ENCODE measurements at regions not wholly inside any gene's neighbourhood (a gene's known extent, or its start where the extent isn't known, plus 50 kb on each side); places are given as distances from the start of the nearest gene placed in this dataset.

- WGBS (ENCODE audit: extremely low coverage, insufficient coverage, insufficient read length), result no CpG with 5 or more reads among the region's 3 CpGs
These were observed 152.7 kb downstream of the ADCYAP1 start for GRCh38 chr18:1057367-1057766.

DNA sequence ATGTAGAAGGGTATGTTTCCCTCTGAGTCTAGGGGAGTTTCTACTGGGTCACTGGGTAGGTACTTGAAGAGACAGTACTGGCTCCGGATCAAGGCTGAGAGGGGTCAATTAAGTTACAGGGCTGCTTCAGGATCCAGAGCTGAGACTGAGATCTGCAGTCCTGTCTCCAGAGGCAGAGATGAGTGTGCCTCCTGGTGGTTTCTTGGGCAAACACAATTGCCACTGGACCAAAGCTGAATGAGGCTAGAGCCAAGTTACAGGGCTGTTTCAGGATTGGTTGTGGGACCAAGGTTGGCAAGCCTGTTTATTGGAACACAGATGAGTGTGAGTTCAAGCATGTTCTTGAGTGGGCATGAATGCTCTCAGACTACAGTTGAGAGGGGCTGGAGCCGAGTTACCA, 157.9 kb downstream of the ADCYAP1 start:
- Histone ChIP-seq H3K14ac (ENCODE audit: low read length) (no peak overlapping the region), H3K4me2 (ENCODE audit: low read length) (no peak overlapping the region), H2BK5ac (ENCODE audit: low read depth, low read length, poor library complexity) (no peak overlapping the region), H3K23ac (ENCODE audit: low read length) (no peak overlapping the region), H3K4me1 (ENCODE audit: control insufficient read depth in 1 of 2, insufficient read depth in 2 of 2, low read length in 2 of 2) (no peaks in the 10 kb centered on the region), H4K91ac (ENCODE audit: low read depth, low read length) (no peak overlapping the region), H4K8ac (ENCODE audit: low read depth, low read length) (no peak overlapping the region), H2AFZ (ENCODE audit: insufficient read depth, low read length, poor library complexity) (no peak overlapping the region), H3K27ac (ENCODE audit: low read depth, low read length) (no peak overlapping the region), H2AK5ac (ENCODE audit: low read length) (no peak overlapping the region), H3K4ac (ENCODE audit: low read depth, low read length) (no peak overlapping the region), H3K36me3 (ENCODE audit: control insufficient read depth in 1 of 2, insufficient read depth in 2 of 2, low read length in 2 of 2) (no peaks in the 10 kb centered on the region), H3K27me3 (ENCODE audit: insufficient read depth, low read length) (no peaks in the 10 kb centered on the region), H3K79me1 (ENCODE audit: low read length) (no peaks in the 10 kb centered on the region), H3K4me3 (ENCODE audit: low read depth, low read length) (no peak overlapping the region), H2BK12ac (ENCODE audit: low read length) (no peak overlapping the region), H3K9me3 (ENCODE audit: insufficient read depth, low read depth, low read length) (no peaks in the 10 kb centered on the region), H4K12ac (ENCODE audit: low read depth, low read length) (no peak overlapping the region), H2BK120ac (ENCODE audit: insufficient read depth, low read length, poor library complexity) (no peak overlapping the region), H3K9ac (ENCODE audit: low read length) (no peak overlapping the region), H3K79me2 (ENCODE audit: control insufficient read depth, insufficient read depth, low read length, poor library complexity) (no peaks in the 10 kb centered on the region), H3K18ac (ENCODE audit: low read length) (no peak overlapping the region)
- DNase-seq, result no peak
- WGBS (ENCODE audit: extremely low coverage, insufficient coverage, insufficient read length), result no CpG with 5 or more reads among the region's 2 CpGs

More at GRCh38 chr18:1057367-1057766, 152.7 kb downstream of the ADCYAP1 start:
- Histone ChIP-seq H4K8ac (ENCODE audit: low read depth, low read length) (no peak overlapping the region), H2AFZ (ENCODE audit: insufficient read depth, low read length, poor library complexity) (no peak overlapping the region), H3K36me3 (ENCODE audit: control insufficient read depth in 1 of 2, insufficient read depth in 2 of 2, low read length in 2 of 2) (no peaks in the 10 kb centered on the region), H4K91ac (ENCODE audit: low read depth, low read length) (no peak overlapping the region), H2AK5ac (ENCODE audit: low read length) (no peak overlapping the region), H3K14ac (ENCODE audit: low read length) (no peak overlapping the region), H3K18ac (ENCODE audit: low read length) (no peak overlapping the region), H3K27ac (ENCODE audit: low read depth, low read length) (no peak overlapping the region), H3K79me1 (ENCODE audit: low read length) (no peaks in the 10 kb centered on the region), H3K27me3 (ENCODE audit: insufficient read depth, low read length) (no peaks in the 10 kb centered on the region), H2BK12ac (ENCODE audit: low read length) (no peak overlapping the region), H3K9ac (ENCODE audit: low read length) (no peak overlapping the region), H3K9me3 (ENCODE audit: insufficient read depth, low read depth, low read length) (no peaks in the 10 kb centered on the region), H2BK120ac (ENCODE audit: insufficient read depth, low read length, poor library complexity) (no peak overlapping the region), H3K4ac (ENCODE audit: low read depth, low read length) (no peak overlapping the region), H3K4me2 (ENCODE audit: low read length) (no peak overlapping the region), H3K79me2 (ENCODE audit: control insufficient read depth, insufficient read depth, low read length, poor library complexity) (no peaks in the 10 kb centered on the region), H3K23ac (ENCODE audit: low read length) (no peak overlapping the region), H2BK5ac (ENCODE audit: low read depth, low read length, poor library complexity) (no peak overlapping the region), H3K4me1 (ENCODE audit: control insufficient read depth in 1 of 2, insufficient read depth in 2 of 2, low read length in 2 of 2) (no peaks in the 10 kb centered on the region), H3K4me3 (ENCODE audit: low read depth, low read length) (no peak overlapping the region), H4K12ac (ENCODE audit: low read depth, low read length) (no peak overlapping the region)
- DNase-seq, result no peak

DNA sequence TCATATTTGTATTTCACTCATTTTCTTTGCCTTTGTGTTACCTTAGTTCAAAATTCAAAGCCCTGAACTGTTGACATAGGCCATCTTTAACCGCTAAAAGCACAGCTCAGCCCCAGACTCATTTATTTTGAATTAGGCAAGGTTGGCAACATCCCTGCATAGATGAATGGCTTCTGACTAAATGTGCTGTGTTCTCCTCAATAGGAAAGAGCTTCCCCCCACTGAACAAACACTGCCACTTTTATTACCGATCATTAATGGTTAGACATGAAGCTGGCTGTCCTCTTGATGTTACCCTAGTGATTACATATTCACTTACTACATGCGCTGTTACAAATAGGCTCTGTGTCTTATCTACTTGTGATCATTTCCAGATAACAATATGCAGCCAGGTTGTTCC, 170.7 kb downstream of the ADCYAP1 start:
- H3K79me1 ChIP-seq (ENCODE audit: low read length), result no peaks in the 10 kb centered on the region
- no peak overlapping the region for H4K12ac ChIP-seq (ENCODE audit: low read depth, low read length)
- no peak overlapping the region for H2BK120ac ChIP-seq (ENCODE audit: insufficient read depth, low read length, poor library complexity)
- no CpG with 5 or more reads among the region's 3 CpGs for WGBS (ENCODE audit: extremely low coverage, insufficient coverage, insufficient read length)
- H3K18ac ChIP-seq (ENCODE audit: low read length), result no peak overlapping the region
- no peaks in the 10 kb centered on the region for H3K27me3 ChIP-seq (ENCODE audit: insufficient read depth, low read length)
- no peaks in the 10 kb centered on the region for H3K9me3 ChIP-seq (ENCODE audit: insufficient read depth, low read depth, low read length)
- H4K91ac ChIP-seq (ENCODE audit: low read depth, low read length), result no peak overlapping the region
- H3K23ac ChIP-seq (ENCODE audit: low read length), result no peak overlapping the region
- H3K4ac ChIP-seq (ENCODE audit: low read depth, low read length), result no peak overlapping the region
- H3K36me3 ChIP-seq (ENCODE audit: control insufficient read depth in 1 of 2, insufficient read depth in 2 of 2, low read length in 2 of 2), result no peaks in the 10 kb centered on the region
- no peak overlapping the region for H4K8ac ChIP-seq (ENCODE audit: low read depth, low read length)
- no peak for DNase-seq
- no peak overlapping the region for H2BK12ac ChIP-seq (ENCODE audit: low read length)
- H3K4me2 ChIP-seq (ENCODE audit: low read length), result no peak overlapping the region
- no peak overlapping the region for H2AK5ac ChIP-seq (ENCODE audit: low read length)
- no peaks in the 10 kb centered on the region for H3K4me1 ChIP-seq (ENCODE audit: control insufficient read depth in 1 of 2, insufficient read depth in 2 of 2, low read length in 2 of 2)
- H2BK5ac ChIP-seq (ENCODE audit: low read depth, low read length, poor library complexity), result no peak overlapping the region
- no peaks in the 10 kb centered on the region for H3K79me2 ChIP-seq (ENCODE audit: control insufficient read depth, insufficient read depth, low read length, poor library complexity)
- H2AFZ ChIP-seq (ENCODE audit: insufficient read depth, low read length, poor library complexity), result no peak overlapping the region
- H3K9ac ChIP-seq (ENCODE audit: low read length), result no peak overlapping the region
- H3K27ac ChIP-seq (ENCODE audit: low read depth, low read length), result no peak overlapping the region
- H3K14ac ChIP-seq (ENCODE audit: low read length), result no peak overlapping the region
- H3K4me3 ChIP-seq (ENCODE audit: low read depth, low read length), result no peak overlapping the region

DNA sequence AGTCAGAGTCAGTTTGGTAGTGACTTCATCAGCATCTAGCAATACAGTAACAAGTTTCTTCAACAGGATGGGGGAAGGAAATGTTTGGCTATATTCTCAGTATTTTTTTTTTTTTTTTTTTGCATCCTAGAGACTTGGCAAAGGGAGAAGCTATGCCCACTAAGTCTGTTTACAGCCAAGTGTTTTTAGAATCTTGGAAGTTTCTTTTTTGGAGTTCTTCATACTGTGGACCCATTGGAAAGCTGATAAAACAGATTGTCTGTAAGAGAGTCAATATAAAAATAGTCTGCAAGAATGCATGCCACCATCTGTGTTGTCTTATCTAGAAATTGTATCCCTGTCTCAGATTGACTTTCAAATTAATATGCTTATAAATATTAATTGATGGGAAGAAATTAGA, 171.2 kb downstream of the ADCYAP1 start:
- Histone ChIP-seq H3K36me3 (ENCODE audit: control insufficient read depth in 1 of 2, insufficient read depth in 2 of 2, low read length in 2 of 2) (no peaks in the 10 kb centered on the region), H4K91ac (ENCODE audit: low read depth, low read length) (no peak overlapping the region), H3K27me3 (ENCODE audit: insufficient read depth, low read length) (no peaks in the 10 kb centered on the region), H3K14ac (ENCODE audit: low read length) (no peak overlapping the region), H3K18ac (ENCODE audit: low read length) (no peak overlapping the region), H2AK5ac (ENCODE audit: low read length) (no peak overlapping the region), H3K27ac (ENCODE audit: low read depth, low read length) (no peak overlapping the region), H2BK12ac (ENCODE audit: low read length) (no peak overlapping the region), H3K4me2 (ENCODE audit: low read length) (no peak overlapping the region), H2BK5ac (ENCODE audit: low read depth, low read length, poor library complexity) (no peak overlapping the region), H3K4me3 (ENCODE audit: low read depth, low read length) (no peak overlapping the region), H3K9ac (ENCODE audit: low read length) (no peak overlapping the region), H3K4me1 (ENCODE audit: control insufficient read depth in 1 of 2, insufficient read depth in 2 of 2, low read length in 2 of 2) (no peaks in the 10 kb centered on the region), H3K79me2 (ENCODE audit: control insufficient read depth, insufficient read depth, low read length, poor library complexity) (no peaks in the 10 kb centered on the region), H4K8ac (ENCODE audit: low read depth, low read length) (no peak overlapping the region), H3K4ac (ENCODE audit: low read depth, low read length) (no peak overlapping the region), H2AFZ (ENCODE audit: insufficient read depth, low read length, poor library complexity) (no peak overlapping the region), H3K79me1 (ENCODE audit: low read length) (no peaks in the 10 kb centered on the region), H2BK120ac (ENCODE audit: insufficient read depth, low read length, poor library complexity) (no peak overlapping the region), H4K12ac (ENCODE audit: low read depth, low read length) (no peak overlapping the region), H3K23ac (ENCODE audit: low read length) (no peak overlapping the region), H3K9me3 (ENCODE audit: insufficient read depth, low read depth, low read length) (no peaks in the 10 kb centered on the region)
- DNase-seq, result no peak

DNA sequence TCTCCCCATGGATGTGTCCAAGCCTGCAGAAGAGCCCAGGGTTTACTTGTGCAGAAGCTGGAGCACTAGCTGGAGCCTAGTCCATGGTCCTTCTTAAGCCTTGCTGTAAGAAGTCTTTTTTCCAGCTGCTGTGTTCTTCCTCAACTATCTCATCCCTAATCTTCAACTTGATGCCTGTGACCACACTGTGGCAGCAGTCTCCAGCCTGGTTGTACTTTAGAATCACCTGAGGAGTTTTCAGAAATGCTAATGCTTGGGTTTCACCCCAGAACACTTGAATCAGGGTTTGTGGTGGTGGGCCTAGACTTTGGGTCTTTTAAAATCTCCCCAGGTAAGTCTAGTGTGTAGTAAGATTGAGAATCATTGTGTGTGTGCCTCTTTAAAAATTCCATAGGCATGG, 173.6 kb downstream of the ADCYAP1 start:
- no peak overlapping the region for H4K91ac ChIP-seq (ENCODE audit: low read depth, low read length)
- no peak for DNase-seq
- no peaks in the 10 kb centered on the region for H3K36me3 ChIP-seq (ENCODE audit: control insufficient read depth in 1 of 2, insufficient read depth in 2 of 2, low read length in 2 of 2)

More for the DNA sequence above, 173.6 kb downstream of the ADCYAP1 start:
- Histone ChIP-seq H3K18ac (ENCODE audit: low read length) (no peak overlapping the region), H3K23ac (ENCODE audit: low read length) (no peak overlapping the region), H4K12ac (ENCODE audit: low read depth, low read length) (no peak overlapping the region), H4K8ac (ENCODE audit: low read depth, low read length) (no peak overlapping the region), H2BK120ac (ENCODE audit: insufficient read depth, low read length, poor library complexity) (no peak overlapping the region), H3K4me1 (ENCODE audit: control insufficient read depth in 1 of 2, insufficient read depth in 2 of 2, low read length in 2 of 2) (no peaks in the 10 kb centered on the region), H3K9me3 (ENCODE audit: insufficient read depth, low read depth, low read length) (no peaks in the 10 kb centered on the region), H2BK12ac (ENCODE audit: low read length) (no peak overlapping the region), H3K14ac (ENCODE audit: low read length) (no peak overlapping the region), H3K9ac (ENCODE audit: low read length) (no peak overlapping the region), H3K4ac (ENCODE audit: low read depth, low read length) (no peak overlapping the region), H2BK5ac (ENCODE audit: low read depth, low read length, poor library complexity) (no peak overlapping the region), H2AFZ (ENCODE audit: insufficient read depth, low read length, poor library complexity) (no peak overlapping the region), H3K27me3 (ENCODE audit: insufficient read depth, low read length) (no peaks in the 10 kb centered on the region), H3K27ac (ENCODE audit: low read depth, low read length) (no peak overlapping the region), H3K79me1 (ENCODE audit: low read length) (no peaks in the 10 kb centered on the region), H2AK5ac (ENCODE audit: low read length) (no peak overlapping the region), H3K4me2 (ENCODE audit: low read length) (no peak overlapping the region), H3K4me3 (ENCODE audit: low read depth, low read length) (no peak overlapping the region), H3K79me2 (ENCODE audit: control insufficient read depth, insufficient read depth, low read length, poor library complexity) (no peaks in the 10 kb centered on the region)

All from trophoblast cell (in vitro differentiated cells and primary cell).